NB4 (cell line): ENCODE measurements at regions not wholly inside any gene's neighbourhood (a gene's known extent, or its start where the extent isn't known, plus 50 kb on each side); places are given as distances from the start of the nearest gene placed in this dataset.

Experiments
- TF ChIP-seq, protein P1 (sequence below): IDR thresholded peaks from one replicate; pipeline ENCODE4 v1.5.1; 2012; ENCODE audit warnings: low read depth, low read length
- TF ChIP-seq, protein P2 (sequence below): IDR thresholded peaks from 2 replicates; pipeline ENCODE4 v1.6.1; 2011; ENCODE audit warnings: low read depth, low read length

DNA sequence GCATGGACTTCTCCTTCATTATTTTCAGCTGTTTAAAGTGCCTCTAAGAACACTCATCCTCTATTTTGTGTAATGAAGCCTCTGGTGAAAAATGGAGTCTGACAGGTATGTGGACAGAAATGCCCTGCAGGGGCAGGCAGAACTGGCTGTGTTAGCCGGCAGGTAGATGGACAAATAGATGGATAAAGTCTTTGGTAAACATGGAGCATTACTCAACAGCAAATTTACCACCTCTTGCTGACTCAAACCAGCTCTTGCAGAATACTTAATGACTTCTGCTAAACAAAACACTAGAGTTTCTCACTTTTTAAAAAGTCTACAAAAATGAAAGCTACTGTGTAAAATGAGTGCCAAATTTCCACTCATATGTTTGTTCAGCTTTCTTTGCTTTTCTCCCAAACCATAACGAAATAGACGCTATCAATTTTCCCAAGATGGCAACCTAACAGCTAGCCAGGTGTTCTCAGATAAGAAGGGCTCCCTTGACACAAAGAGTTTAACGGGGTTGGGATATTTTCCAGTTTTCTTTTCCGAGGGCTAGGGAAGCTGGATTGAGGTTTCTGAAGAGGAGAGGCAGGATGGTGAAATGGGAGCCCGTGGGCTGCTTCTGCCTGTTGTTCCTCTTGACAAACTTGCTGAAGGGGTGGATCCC is 71.9 kb upstream of the HABP2 start:
- TF ChIP-seq, protein P1, sequence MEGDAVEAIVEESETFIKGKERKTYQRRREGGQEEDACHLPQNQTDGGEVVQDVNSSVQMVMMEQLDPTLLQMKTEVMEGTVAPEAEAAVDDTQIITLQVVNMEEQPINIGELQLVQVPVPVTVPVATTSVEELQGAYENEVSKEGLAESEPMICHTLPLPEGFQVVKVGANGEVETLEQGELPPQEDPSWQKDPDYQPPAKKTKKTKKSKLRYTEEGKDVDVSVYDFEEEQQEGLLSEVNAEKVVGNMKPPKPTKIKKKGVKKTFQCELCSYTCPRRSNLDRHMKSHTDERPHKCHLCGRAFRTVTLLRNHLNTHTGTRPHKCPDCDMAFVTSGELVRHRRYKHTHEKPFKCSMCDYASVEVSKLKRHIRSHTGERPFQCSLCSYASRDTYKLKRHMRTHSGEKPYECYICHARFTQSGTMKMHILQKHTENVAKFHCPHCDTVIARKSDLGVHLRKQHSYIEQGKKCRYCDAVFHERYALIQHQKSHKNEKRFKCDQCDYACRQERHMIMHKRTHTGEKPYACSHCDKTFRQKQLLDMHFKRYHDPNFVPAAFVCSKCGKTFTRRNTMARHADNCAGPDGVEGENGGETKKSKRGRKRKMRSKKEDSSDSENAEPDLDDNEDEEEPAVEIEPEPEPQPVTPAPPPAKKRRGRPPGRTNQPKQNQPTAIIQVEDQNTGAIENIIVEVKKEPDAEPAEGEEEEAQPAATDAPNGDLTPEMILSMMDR, result no peak
- TF ChIP-seq, protein P2, sequence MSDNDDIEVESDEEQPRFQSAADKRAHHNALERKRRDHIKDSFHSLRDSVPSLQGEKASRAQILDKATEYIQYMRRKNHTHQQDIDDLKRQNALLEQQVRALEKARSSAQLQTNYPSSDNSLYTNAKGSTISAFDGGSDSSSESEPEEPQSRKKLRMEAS, result no peak
